ENCODE measurements at regions not wholly inside any gene's neighbourhood (a gene's known extent, or its start where the extent isn't known, plus 50 kb on each side); places are given as distances from the start of the nearest gene placed in this dataset.

- H3K4me3 ChIP-seq (ENCODE audit: insufficient read depth, low read depth, low read length) = no peak overlapping the region
- no peaks in the 10 kb centered on the region for H4K20me1 ChIP-seq (ENCODE audit: insufficient read depth, low read length)
- H2AK9ac ChIP-seq (replicated peaks; ENCODE audit: low read depth, low read length, poor library complexity) = no peak overlapping the region
- TF ChIP-seq MAZ (IDR thresholded peaks at IDR 0.05; ENCODE audit: borderline replicate concordance, low read depth, low read length) (no peak), MAFK (IDR thresholded peaks at IDR 0.05; ENCODE audit: low read depth, low read length) (no peak), BHLHE40 (IDR thresholded peaks at IDR 0.05; ENCODE audit: low read depth, low read length) (no peak), CTCF (conservative IDR thresholded peaks at IDR 0.05; ENCODE audit: low read depth, low read length) (no peak), RFX5 (IDR thresholded peaks at IDR 0.05; ENCODE audit: low read depth, low read length) (no peak), RAD21 (IDR thresholded peaks at IDR 0.05; ENCODE audit: low read length) (no peak), NFE2L2 (IDR thresholded peaks at IDR 0.05; ENCODE audit: low read depth, low read length) (no peak), CEBPB (IDR thresholded peaks at IDR 0.05; ENCODE audit: low read depth, low read length) (no peak)
- H2BK15ac ChIP-seq (ENCODE audit: low read depth, low read length) = no peak overlapping the region
- H2AFZ ChIP-seq (replicated peaks; ENCODE audit: low read length, poor library complexity) = no peak overlapping the region
- H3K23ac ChIP-seq (ENCODE audit: low read depth, low read length) = no peak overlapping the region
- H3K36me3 ChIP-seq (ENCODE audit: control insufficient read depth, insufficient read depth, low read length) = no peaks in the 10 kb centered on the region
- no peak overlapping the region for H4K5ac ChIP-seq (ENCODE audit: low read depth, low read length)
- H3K4me2 ChIP-seq (ENCODE audit: low read depth, low read length) = no peak overlapping the region
- no peak overlapping the region for H3K14ac ChIP-seq (replicated peaks; ENCODE audit: low read depth, low read length)
- no CpG with 5 or more reads among the region's 13 CpGs for WGBS, 2 experiments (ENCODE audit: extremely low coverage in 2 of 2, insufficient read length in 1 of 2)
- H3K18ac ChIP-seq (ENCODE audit: low read depth, low read length) = no peak overlapping the region
- BruUV-seq (replicated peaks) = no TSS peak
- no peak overlapping the region for H3K27ac ChIP-seq (ENCODE audit: insufficient read depth, low read length)
- ChIA-PET CTCF (interaction anchor here (0.6 to 1.5 kb wide), 3 partner anchors 10 to 1403 kb away, joined by 3 read pairs; no protein-coding TSS in a partner anchor), POLR2A (ENCODE audit: unreplicated experiment) (no interaction called here)
- no peaks in the 10 kb centered on the region for H3K27me3 ChIP-seq (ENCODE audit: control insufficient read depth, insufficient read depth, low read length)
- no peak overlapping the region for H3K9ac ChIP-seq (ENCODE audit: low read depth, low read length)
- ATAC-seq (ENCODE audit: low read depth) = no peak
- no peaks in the 10 kb centered on the region for H3K4me1 ChIP-seq (ENCODE audit: control insufficient read depth, insufficient read depth, low read length)
- H2BK120ac ChIP-seq (ENCODE audit: low read depth, low read length) = no peak overlapping the region
- intact Hi-C loops (cut with micrococcal nuclease) (no loop called here), dilution Hi-C loops (cut with HindIII; ENCODE audit: low sequenced_read_pairs, unreplicated experiment) (no loop called here), in situ Hi-C loops (cut with MboI; ENCODE audit: low sequenced_read_pairs) (no loop called here)
- H4K8ac ChIP-seq (ENCODE audit: low read depth in 2 of 2, low read length in 2 of 2) = no peak overlapping the region
- no peaks in the 10 kb centered on the region for H3K9me1 ChIP-seq (ENCODE audit: insufficient read depth, low read length)
- DNase-seq = no peak
- H2BK20ac ChIP-seq (ENCODE audit: low read depth, low read length) = no peak overlapping the region
- no peaks in the 10 kb centered on the region for H3K79me1 ChIP-seq (ENCODE audit: low read depth in 1 of 2, low read length in 2 of 2)
- no peak overlapping the region for H3K56ac ChIP-seq (ENCODE audit: extremely low read depth, insufficient read depth, low read length)
- H2AK5ac ChIP-seq (ENCODE audit: low read depth, low read length) = no peak overlapping the region
- H3K9me3 ChIP-seq (ENCODE audit: control insufficient read depth, insufficient read depth, low read length) = no peaks in the 10 kb centered on the region
- H2BK5ac ChIP-seq (ENCODE audit: low read depth, low read length, poor library complexity, severe bottlenecking) = no peak overlapping the region
- no peak overlapping the region for H3K4ac ChIP-seq (ENCODE audit: low read depth, low read length)
- H4K91ac ChIP-seq (ENCODE audit: insufficient read depth, low read depth, low read length) = no peak overlapping the region
Measured at GRCh38 chr9:73259086-73259696, 107.5 kb downstream of the ANXA1 start.

Measured in IMR-90 (cell line).